Astrocyte (in vitro differentiated cells and primary cell): ENCODE measurements at regions not wholly inside any gene's neighbourhood (a gene's known extent, or its start where the extent isn't known, plus 50 kb on each side); places are given as distances from the start of the nearest gene placed in this dataset.

Source experiments
- CTCF ChIP-seq: IDR thresholded peaks from 2 replicates; pipeline ENCODE4 v1.5.1; 2011; ENCODE audit warnings: low read depth, mild to moderate bottlenecking, inconsistent platforms, low read length, moderate library complexity; ENCODE audit not compliant: insufficient read depth
- EZH2 ChIP-seq: IDR thresholded peaks from 2 replicates; pipeline ENCODE4 v1.6.1; 2012; ENCODE audit warnings: mild to moderate bottlenecking, low read length, inconsistent platforms; ENCODE audit not compliant: insufficient read depth

GRCh38 chr10:43842072-43842471, 193.4 kb upstream of the ZNF32 start:
- TF ChIP-seq CTCF: no peak
- no peak for TF ChIP-seq EZH2
